ENCODE measurements at regions not wholly inside any gene's neighbourhood (a gene's known extent, or its start where the extent isn't known, plus 50 kb on each side); places are given as distances from the start of the nearest gene placed in this dataset.

GRCh38 chr1:55792870-55793269 lies 577.7 kb upstream of the USP24 start (continued):
- no peak for TF ChIP-seq RNF2 (IDR thresholded peaks at IDR 0.05; ENCODE audit: borderline replicate concordance, low read depth, low read length, missing control alignments, poor library complexity, severe bottlenecking)
- no peak for TF ChIP-seq EZH2 (IDR thresholded peaks at IDR 0.05; ENCODE audit: low read depth, low read length, severe bottlenecking)
- TF ChIP-seq BRCA1 (IDR thresholded peaks at IDR 0.05; ENCODE audit: low read depth, low read length): no peak
